ENCODE measurements at regions not wholly inside any gene's neighbourhood (a gene's known extent, or its start where the extent isn't known, plus 50 kb on each side); places are given as distances from the start of the nearest gene placed in this dataset.

DNA sequence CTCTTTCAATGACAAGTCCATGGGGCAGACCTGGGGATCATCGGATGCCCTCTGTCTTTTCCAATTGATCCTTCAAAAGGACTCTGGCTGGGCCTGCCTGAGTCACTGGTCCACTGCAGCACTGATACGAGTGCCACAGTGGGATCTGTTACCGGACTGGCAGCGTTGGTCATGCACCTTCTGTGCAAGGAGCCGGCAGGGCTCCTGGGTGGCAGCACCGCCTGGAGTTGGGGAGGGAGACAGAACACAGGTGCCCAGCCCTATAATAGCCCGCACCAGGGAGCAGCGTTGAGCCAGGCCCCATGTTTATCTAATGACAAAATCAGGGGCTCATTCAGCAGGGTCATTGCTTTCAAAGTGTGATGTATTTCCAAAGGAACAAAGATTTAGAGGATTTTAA is 64.2 kb upstream of the NXT1 start:
- no peak for TF ChIP-seq FOS (IDR thresholded peaks at IDR 0.05; ENCODE audit: borderline replicate concordance, insufficient read depth, low read length)
- TF ChIP-seq, protein P1, sequence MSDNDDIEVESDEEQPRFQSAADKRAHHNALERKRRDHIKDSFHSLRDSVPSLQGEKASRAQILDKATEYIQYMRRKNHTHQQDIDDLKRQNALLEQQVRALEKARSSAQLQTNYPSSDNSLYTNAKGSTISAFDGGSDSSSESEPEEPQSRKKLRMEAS (IDR thresholded peaks at IDR 0.05; ENCODE audit: insufficient read depth, insufficient read length) = no peak
- no peak for TF ChIP-seq JUN (IDR thresholded peaks at IDR 0.05; ENCODE audit: borderline replicate concordance, insufficient read depth, insufficient read length, low read depth)
- DNase-seq (ENCODE audit: low read depth, low spot score) (no peak), FAIRE-seq (no peak)
- no peaks in the 10 kb centered on the region for H4K20me1 ChIP-seq (replicated peaks; ENCODE audit: control insufficient read depth, extremely low read depth, insufficient read depth, low read length)
- CTCF ChIA-PET = no interaction called here
- dilution Hi-C loops (cut with MboI; ENCODE audit: extremely low pct_ligation_motif_present, low sequenced_read_pairs) (no loop called here), intact Hi-C loops (cut with micrococcal nuclease) (no loop called here)
- POLR2A ChIA-PET = no interaction called here
- H3K36me3 ChIP-seq (ENCODE audit: control insufficient read depth in 2 of 2, extremely low read depth in 1 of 2, insufficient read depth in 2 of 2, low read length in 2 of 2) = no peaks in the 10 kb centered on the region
- H3K4me1 ChIP-seq (ENCODE audit: control insufficient read depth, extremely low read depth, insufficient read depth, low read length) = peaks cover 9% of the 10 kb centered on the region
- no TSS peak for BruUV-seq (replicated peaks)
- no peaks in the 10 kb centered on the region for H3K79me2 ChIP-seq (ENCODE audit: control insufficient read depth, insufficient read depth, low read length)
- H3K9me3 ChIP-seq (replicated peaks; ENCODE audit: control insufficient read depth, insufficient read depth, low read length) = no peaks in the 10 kb centered on the region
- no peaks in the 10 kb centered on the region for H3K9me1 ChIP-seq (replicated peaks; ENCODE audit: control insufficient read depth, extremely low read depth, insufficient read depth, low read length)
- H3K4me2 ChIP-seq (ENCODE audit: insufficient read depth, low read length) = no peak overlapping the region
- no peak overlapping the region for H3K27ac ChIP-seq (ENCODE audit: insufficient read depth, low read depth, low read length)
- no peak overlapping the region for H2AFZ ChIP-seq (ENCODE audit: low read depth, low read length)
- no peak overlapping the region for H3K4me3 ChIP-seq (replicated peaks in 1 of 3; ENCODE audit: insufficient read depth in 1 of 3, low read depth in 1 of 3, low read length in 3 of 3)
- no peak overlapping the region for H3K9ac ChIP-seq (replicated peaks; ENCODE audit: extremely low read depth, insufficient read depth, low read length)
- peaks cover 0 to 2% of the 10 kb centered on the region in 2 experiments for H3K27me3 ChIP-seq (ENCODE audit: control insufficient read depth in 2 of 2, insufficient read depth in 2 of 2, low read length in 2 of 2)

DNA sequence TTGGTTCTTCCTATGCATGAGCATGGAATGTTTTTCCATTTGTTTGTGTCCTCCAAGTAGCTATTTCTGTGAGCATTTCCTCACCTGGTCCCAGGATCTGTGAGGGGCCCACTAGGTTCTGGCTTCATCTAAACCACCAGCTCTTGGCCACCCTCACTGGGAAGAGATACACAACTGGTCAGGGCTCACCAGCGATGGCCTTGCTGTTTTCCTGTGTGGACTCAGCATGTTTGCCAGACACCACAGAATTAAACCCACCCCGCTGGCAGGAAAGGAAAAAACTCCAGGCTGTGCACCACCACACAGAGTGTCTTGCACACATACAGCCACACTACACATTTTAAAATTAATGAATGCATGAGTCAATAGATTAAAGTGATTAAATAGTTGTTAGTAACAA is 65.1 kb upstream of the NXT1 start:
- DNase-seq (ENCODE audit: low read depth, low spot score) = no peak
- Histone ChIP-seq H3K4me1 (ENCODE audit: control insufficient read depth, extremely low read depth, insufficient read depth, low read length) (peaks cover 9% of the 10 kb centered on the region), H3K9me1 (replicated peaks; ENCODE audit: control insufficient read depth, extremely low read depth, insufficient read depth, low read length) (no peaks in the 10 kb centered on the region), H3K27me3 (ENCODE audit: control insufficient read depth in 2 of 2, insufficient read depth in 2 of 2, low read length in 2 of 2) (peaks cover 0 to 2% of the 10 kb centered on the region in 2 experiments), H2AFZ (ENCODE audit: low read depth, low read length) (no peak overlapping the region), H3K9ac (replicated peaks; ENCODE audit: extremely low read depth, insufficient read depth, low read length) (no peak overlapping the region), H3K36me3 (ENCODE audit: control insufficient read depth in 2 of 2, extremely low read depth in 1 of 2, insufficient read depth in 2 of 2, low read length in 2 of 2) (no peaks in the 10 kb centered on the region), H4K20me1 (replicated peaks; ENCODE audit: control insufficient read depth, extremely low read depth, insufficient read depth, low read length) (no peaks in the 10 kb centered on the region), H3K4me2 (ENCODE audit: insufficient read depth, low read length) (no peak overlapping the region), H3K9me3 (replicated peaks; ENCODE audit: control insufficient read depth, insufficient read depth, low read length) (no peaks in the 10 kb centered on the region), H3K4me3 (replicated peaks in 1 of 3; ENCODE audit: insufficient read depth in 1 of 3, low read depth in 1 of 3, low read length in 3 of 3) (no peak overlapping the region), H3K27ac (ENCODE audit: insufficient read depth, low read depth, low read length) (no peak overlapping the region), H3K79me2 (ENCODE audit: control insufficient read depth, insufficient read depth, low read length) (no peaks in the 10 kb centered on the region)
- TF ChIP-seq, protein P2, sequence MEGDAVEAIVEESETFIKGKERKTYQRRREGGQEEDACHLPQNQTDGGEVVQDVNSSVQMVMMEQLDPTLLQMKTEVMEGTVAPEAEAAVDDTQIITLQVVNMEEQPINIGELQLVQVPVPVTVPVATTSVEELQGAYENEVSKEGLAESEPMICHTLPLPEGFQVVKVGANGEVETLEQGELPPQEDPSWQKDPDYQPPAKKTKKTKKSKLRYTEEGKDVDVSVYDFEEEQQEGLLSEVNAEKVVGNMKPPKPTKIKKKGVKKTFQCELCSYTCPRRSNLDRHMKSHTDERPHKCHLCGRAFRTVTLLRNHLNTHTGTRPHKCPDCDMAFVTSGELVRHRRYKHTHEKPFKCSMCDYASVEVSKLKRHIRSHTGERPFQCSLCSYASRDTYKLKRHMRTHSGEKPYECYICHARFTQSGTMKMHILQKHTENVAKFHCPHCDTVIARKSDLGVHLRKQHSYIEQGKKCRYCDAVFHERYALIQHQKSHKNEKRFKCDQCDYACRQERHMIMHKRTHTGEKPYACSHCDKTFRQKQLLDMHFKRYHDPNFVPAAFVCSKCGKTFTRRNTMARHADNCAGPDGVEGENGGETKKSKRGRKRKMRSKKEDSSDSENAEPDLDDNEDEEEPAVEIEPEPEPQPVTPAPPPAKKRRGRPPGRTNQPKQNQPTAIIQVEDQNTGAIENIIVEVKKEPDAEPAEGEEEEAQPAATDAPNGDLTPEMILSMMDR (IDR thresholded peaks at IDR 0.05; ENCODE audit: extremely low read depth in 1 of 2, insufficient read depth in 1 of 2, low read depth in 1 of 2, low read length in 2 of 2) = no peak
- no peak for TF ChIP-seq GATA2 (IDR thresholded peaks at IDR 0.05; ENCODE audit: insufficient read depth, insufficient read length, low read depth, low read length)
- no peak for TF ChIP-seq POLR2A (IDR thresholded peaks at IDR 0.05; ENCODE audit: low read depth, low read length)
- no peak for TF ChIP-seq EZH2 (IDR thresholded peaks at IDR 0.05; ENCODE audit: borderline replicate concordance, low read depth, low read length, severe bottlenecking)
- no peak for TF ChIP-seq MYC (IDR thresholded peaks at IDR 0.05; ENCODE audit: low read depth, low read length)
- TF ChIP-seq, protein P1 (IDR thresholded peaks at IDR 0.05; ENCODE audit: insufficient read depth, insufficient read length) = no peak
- TF ChIP-seq FOS (IDR thresholded peaks at IDR 0.05; ENCODE audit: borderline replicate concordance, insufficient read depth, low read length) = no peak
- no peak for TF ChIP-seq JUN (IDR thresholded peaks at IDR 0.05; ENCODE audit: borderline replicate concordance, insufficient read depth, insufficient read length, low read depth)
- TF ChIP-seq POLR2AphosphoS5 (IDR thresholded peaks at IDR 0.05; ENCODE audit: insufficient read depth, low read depth, low read length) = no peak
- CTCF ChIA-PET = no interaction called here
- FAIRE-seq = no peak
- dilution Hi-C loops (cut with MboI; ENCODE audit: extremely low pct_ligation_motif_present, low sequenced_read_pairs) (no loop called here), intact Hi-C loops (cut with micrococcal nuclease) (no loop called here)
- POLR2A ChIA-PET = no interaction called here
- BruUV-seq (replicated peaks) = no TSS peak

Data from endothelial cell of umbilical vein (primary cell).